ENCODE measurements at regions not wholly inside any gene's neighbourhood (a gene's known extent, or its start where the extent isn't known, plus 50 kb on each side); places are given as distances from the start of the nearest gene placed in this dataset.
"Not testable (repeated sequence)": the region's sequence is repeated elsewhere in the genome, so short reads cannot be mapped to it uniquely, and the experiment has no call there.

DNA sequence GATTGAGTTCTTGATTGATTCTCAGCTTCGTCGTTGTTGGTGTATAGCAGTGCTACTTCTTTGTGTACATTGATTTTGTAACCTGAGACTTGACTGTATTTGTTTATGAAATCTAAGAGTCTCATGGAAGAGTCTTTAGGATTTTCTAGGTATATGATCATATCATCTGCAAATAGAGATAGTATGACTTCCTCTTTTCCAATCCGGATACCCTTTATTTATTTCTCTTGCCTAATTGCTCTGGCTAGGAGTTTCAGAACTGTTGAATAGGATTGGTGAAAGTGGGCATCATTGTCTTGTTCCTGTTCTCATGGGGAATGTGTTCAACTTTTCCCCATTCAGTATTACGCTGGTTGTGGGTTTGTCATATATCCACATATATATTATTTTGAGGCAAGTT, 72.3 kb upstream of the ADORA2B start:
- TF ChIP-seq, protein P1, sequence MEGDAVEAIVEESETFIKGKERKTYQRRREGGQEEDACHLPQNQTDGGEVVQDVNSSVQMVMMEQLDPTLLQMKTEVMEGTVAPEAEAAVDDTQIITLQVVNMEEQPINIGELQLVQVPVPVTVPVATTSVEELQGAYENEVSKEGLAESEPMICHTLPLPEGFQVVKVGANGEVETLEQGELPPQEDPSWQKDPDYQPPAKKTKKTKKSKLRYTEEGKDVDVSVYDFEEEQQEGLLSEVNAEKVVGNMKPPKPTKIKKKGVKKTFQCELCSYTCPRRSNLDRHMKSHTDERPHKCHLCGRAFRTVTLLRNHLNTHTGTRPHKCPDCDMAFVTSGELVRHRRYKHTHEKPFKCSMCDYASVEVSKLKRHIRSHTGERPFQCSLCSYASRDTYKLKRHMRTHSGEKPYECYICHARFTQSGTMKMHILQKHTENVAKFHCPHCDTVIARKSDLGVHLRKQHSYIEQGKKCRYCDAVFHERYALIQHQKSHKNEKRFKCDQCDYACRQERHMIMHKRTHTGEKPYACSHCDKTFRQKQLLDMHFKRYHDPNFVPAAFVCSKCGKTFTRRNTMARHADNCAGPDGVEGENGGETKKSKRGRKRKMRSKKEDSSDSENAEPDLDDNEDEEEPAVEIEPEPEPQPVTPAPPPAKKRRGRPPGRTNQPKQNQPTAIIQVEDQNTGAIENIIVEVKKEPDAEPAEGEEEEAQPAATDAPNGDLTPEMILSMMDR (IDR thresholded peaks at IDR 0.05), result not testable (repeated sequence)
- not testable (repeated sequence) for TF ChIP-seq POLR2A (IDR thresholded peaks at IDR 0.05)

Data from Peyer's patch (tissue), 4 donors.